NCI-H1417 treated with DMSO at 0.1 percent for 48 hours (cell line): ENCODE measurements at regions not wholly inside any gene's neighbourhood (a gene's known extent, or its start where the extent isn't known, plus 50 kb on each side); places are given as distances from the start of the nearest gene placed in this dataset.
"Not testable (repeated sequence)": the region's sequence is repeated elsewhere in the genome, so short reads cannot be mapped to it uniquely, and the experiment has no call there.

Experiments
- DNase-seq: peaks from one replicate; lab custom pipeline; 2025; lab: John Stamatoyannopoulos, UW

GRCh38 chr4:19510993-19511392 is 740.7 kb upstream of the SLIT2 start:
- no peak for DNase-seq

- DNase-seq = no peak
Measured at GRCh38 chr4:19508442-19508841, 743.3 kb upstream of the SLIT2 start.

GRCh38 chr4:19497705-19498104 is 754.0 kb upstream of the SLIT2 start:
- no peak for DNase-seq

- no peak for DNase-seq
Measured at GRCh38 chr4:19496756-19497155, 754.9 kb upstream of the SLIT2 start.

- DNase-seq = no peak
Measured at GRCh38 chr4:19494961-19495360, 756.7 kb upstream of the SLIT2 start.

- no peak for DNase-seq
Measured at GRCh38 chr4:19492606-19493005, 759.1 kb upstream of the SLIT2 start.

- DNase-seq = no peak
Measured at GRCh38 chr4:19486400-19486799, 765.3 kb upstream of the SLIT2 start.

GRCh38 chr4:19478791-19479190 is 772.9 kb upstream of the SLIT2 start:
- DNase-seq = no peak

- DNase-seq = no peak
Measured at GRCh38 chr4:19473569-19473968, 778.1 kb upstream of the SLIT2 start.

- DNase-seq = no peak
Measured at GRCh38 chr4:19472666-19473065, 779.0 kb upstream of the SLIT2 start.

GRCh38 chr4:19470001-19470400 is 781.7 kb upstream of the SLIT2 start:
- DNase-seq = not testable (repeated sequence)

- no peak for DNase-seq
Measured at GRCh38 chr4:19462117-19462516, 789.6 kb upstream of the SLIT2 start.

GRCh38 chr4:19455850-19456602 is 795.7 kb upstream of the SLIT2 start:
- DNase-seq = no peak

- no peak for DNase-seq
Measured at GRCh38 chr4:19455196-19455595, 796.5 kb upstream of the SLIT2 start.

GRCh38 chr4:19438233-19438632 is 813.5 kb upstream of the SLIT2 start:
- DNase-seq = no peak

- no peak for DNase-seq
Measured at GRCh38 chr4:19437008-19437407, 814.7 kb upstream of the SLIT2 start.

GRCh38 chr4:19429684-19430083 is 822.0 kb upstream of the SLIT2 start:
- no peak for DNase-seq

GRCh38 chr4:19425146-19425545 is 826.6 kb upstream of the SLIT2 start:
- no peak for DNase-seq

GRCh38 chr4:19417256-19417655 is 834.4 kb upstream of the SLIT2 start:
- no peak for DNase-seq

GRCh38 chr4:19416146-19416545 is 835.6 kb upstream of the SLIT2 start:
- DNase-seq = no peak

GRCh38 chr4:19408490-19408889 is 843.2 kb upstream of the SLIT2 start:
- no peak for DNase-seq

GRCh38 chr4:19406789-19407188 is 844.9 kb upstream of the SLIT2 start:
- no peak for DNase-seq

- no peak for DNase-seq
Measured at GRCh38 chr4:19403786-19404370, 847.8 kb upstream of the SLIT2 start.

GRCh38 chr4:19402581-19403065 is 849.1 kb upstream of the SLIT2 start:
- no peak for DNase-seq
